H9 (cell line): ENCODE measurements at regions not wholly inside any gene's neighbourhood (a gene's known extent, or its start where the extent isn't known, plus 50 kb on each side); places are given as distances from the start of the nearest gene placed in this dataset.

Experiments
- DNase-seq: peaks from one replicate; pipeline ENCODE4 v3.0.0-alpha.2; 2017
- H2AFZ ChIP-seq: one replicate; pipeline ENCODE4 v1.6.1; 2013; ENCODE audit warnings: mild to moderate bottlenecking, low read length, control low read depth, moderate library complexity
- H2AK5ac ChIP-seq: 2 replicates; pipeline ENCODE4 v1.6.1; 2013; ENCODE audit warnings: low read length, control low read depth, mixed read lengths; ENCODE audit not compliant: insufficient read length
- H2BK120ac ChIP-seq: one replicate; pipeline ENCODE4 v1.6.1; 2013; ENCODE audit warnings: low read depth, mild to moderate bottlenecking, low read length, control low read depth, inconsistent platforms; ENCODE audit not compliant: poor library complexity, severe bottlenecking
- H2BK12ac ChIP-seq: 2 replicates; pipeline ENCODE4 v1.6.1; 2013; ENCODE audit warnings: low read length, control low read depth, mixed read lengths, low read depth; ENCODE audit not compliant: insufficient read length
- H2BK15ac ChIP-seq: 2 replicates; pipeline ENCODE4 v1.6.1; 2013; ENCODE audit warnings: low read depth, low read length, control low read depth
- H2BK20ac ChIP-seq: one replicate; pipeline ENCODE4 v1.6.1; 2013; ENCODE audit warnings: low read depth, mild to moderate bottlenecking, low read length, control low read depth, inconsistent platforms; ENCODE audit not compliant: poor library complexity, severe bottlenecking
- H2BK5ac ChIP-seq: 2 replicates; pipeline ENCODE4 v1.6.1; 2013; ENCODE audit warnings: low read length, control low read depth, mixed read lengths; ENCODE audit not compliant: insufficient read length
- H3K14ac ChIP-seq: 2 replicates; pipeline ENCODE4 v1.6.1; 2013; ENCODE audit warnings: low read length, control low read depth; ENCODE audit not compliant: insufficient read depth
- H3K18ac ChIP-seq: 2 replicates; pipeline ENCODE4 v1.6.1; 2013; ENCODE audit warnings: low read depth, mild to moderate bottlenecking, mixed read lengths, low read length, control low read depth; ENCODE audit not compliant: insufficient read length
- H3K23ac ChIP-seq: 2 replicates; pipeline ENCODE4 v1.6.1; 2013; ENCODE audit warnings: low read length, control low read depth, mixed read lengths, low read depth; ENCODE audit not compliant: insufficient read length
- H3K23me2 ChIP-seq: 2 replicates; pipeline ENCODE4 v1.6.1; 2013; ENCODE audit warnings: low read depth, mild to moderate bottlenecking, mixed read lengths, low read length, control low read depth; ENCODE audit not compliant: insufficient read length, poor library complexity, severe bottlenecking
- H3K27ac ChIP-seq: 2 replicates; pipeline ENCODE4 v1.5.1; 2013; ENCODE audit warnings: low read length, control low read depth, mixed read lengths, low read depth; ENCODE audit not compliant: insufficient read length
- H3K27me3 ChIP-seq: 2 replicates; pipeline ENCODE4 v1.6.1; 2013; ENCODE audit warnings: low read length, control low read depth, inconsistent platforms; ENCODE audit not compliant: insufficient read depth
- H3K4ac ChIP-seq: 2 replicates; pipeline ENCODE4 v1.6.1; 2013; ENCODE audit warnings: low read depth, mild to moderate bottlenecking, control low read depth, inconsistent platforms, low read length, moderate library complexity
- H3K4me1 ChIP-seq: 2 replicates; pipeline ENCODE4 v1.6.1; 2013; ENCODE audit warnings: low read length, control low read depth, inconsistent platforms; ENCODE audit not compliant: insufficient read depth
- H3K4me2 ChIP-seq: 2 replicates; pipeline ENCODE4 v1.6.1; 2013; ENCODE audit warnings: low read length, control low read depth, mixed read lengths; ENCODE audit not compliant: insufficient read length, insufficient read depth
- H3K56ac ChIP-seq: 2 replicates; pipeline ENCODE4 v1.6.1; 2013; ENCODE audit warnings: low read depth, mild to moderate bottlenecking, mixed read lengths, low read length, control low read depth; ENCODE audit not compliant: insufficient read length
- H3K79me1 ChIP-seq: 2 replicates; pipeline ENCODE4 v1.6.1; 2013; ENCODE audit warnings: low read depth, mild to moderate bottlenecking, moderate library complexity, low read length, control low read depth, inconsistent platforms; ENCODE audit not compliant: insufficient read depth, poor library complexity, severe bottlenecking
- H3K79me2 ChIP-seq: 2 replicates; pipeline ENCODE4 v1.6.1; 2013; ENCODE audit warnings: low read length, control low read depth, inconsistent platforms; ENCODE audit not compliant: insufficient read depth
- H3K9ac ChIP-seq: 2 replicates; pipeline ENCODE4 v1.6.1; 2013; ENCODE audit warnings: low read length, control low read depth, mixed read lengths; ENCODE audit not compliant: insufficient read length; ENCODE audit errors: extremely low read depth
- H3K9me3 ChIP-seq: one replicate; pipeline ENCODE4 v1.6.1; 2013; ENCODE audit warnings: low read depth, low read length, inconsistent platforms; ENCODE audit not compliant: control insufficient read depth
- H3T11ph ChIP-seq: one replicate; pipeline ENCODE4 v1.6.1; 2013; ENCODE audit warnings: mild to moderate bottlenecking, low read length, control low read depth, inconsistent platforms
- H4K20me1 ChIP-seq: one replicate; pipeline ENCODE4 v1.6.1; 2013; ENCODE audit not compliant: control insufficient read depth, insufficient read length, insufficient read depth
- H4K5ac ChIP-seq: 2 replicates; pipeline ENCODE4 v1.6.1; 2013; ENCODE audit warnings: low read depth, mild to moderate bottlenecking, mixed read lengths, low read length, control low read depth; ENCODE audit not compliant: insufficient read length
- H4K8ac ChIP-seq: replicated peaks from 2 replicates; pipeline ENCODE4 v1.6.1; 2013; ENCODE audit warnings: low read length, control low read depth, mixed read lengths, low read depth; ENCODE audit not compliant: insufficient read length
- H4K91ac ChIP-seq: 2 replicates; pipeline ENCODE4 v1.6.1; 2013; ENCODE audit warnings: low read depth, mild to moderate bottlenecking, moderate library complexity, mixed read lengths, low read length, control low read depth; ENCODE audit not compliant: insufficient read length
- H3K27ac Mint-ChIP-seq, 3 experiments: 2 replicates in 2 of 3; 3 replicates in 1 of 3; pipeline ENCODE4 v1.8.0; 2020 to 2021; ENCODE audit warnings: mixed read lengths in 3 of 3, mild to moderate bottlenecking in 1 of 3, moderate library complexity in 1 of 3
- H3K27me3 Mint-ChIP-seq: 2 replicates; pipeline ENCODE4 v1.8.0; 2021; ENCODE audit warnings: low read depth, mild to moderate bottlenecking, moderate library complexity, mixed read lengths
- H3K36me3 Mint-ChIP-seq, 3 experiments: 2 replicates in 2 of 3; 3 replicates in 1 of 3; pipeline ENCODE4 v1.8.0; 2020 to 2021; ENCODE audit warnings: low read depth in 3 of 3, mixed read lengths in 3 of 3; ENCODE audit not compliant: insufficient read depth in 1 of 3
- H3K4me1 Mint-ChIP-seq, 2 experiments: 2 replicates each; pipeline ENCODE4 v1.8.0; 2020; ENCODE audit warnings: mixed read lengths in 2 of 2
- H3K4me3 Mint-ChIP-seq, 2 experiments: 2 replicates in 1 of 2; 3 replicates in 1 of 2; pipeline ENCODE4 v1.8.0; 2020 to 2021; ENCODE audit warnings: mild to moderate bottlenecking in 2 of 2, mixed read lengths in 2 of 2, moderate library complexity in 1 of 2
- H3K9me3 Mint-ChIP-seq, 2 experiments: 2 replicates in 1 of 2; 3 replicates in 1 of 2; pipeline ENCODE4 v1.8.0; 2020; ENCODE audit warnings: mild to moderate bottlenecking in 2 of 2, mixed read lengths in 2 of 2, moderate library complexity in 1 of 2
- CTCF ChIP-seq: fragments of 200-600 bp; sonication (generic); conservative IDR thresholded peaks from 3 replicates; pipeline ENCODE4 v1.8.0; 2021; ENCODE audit warnings: antibody characterized with exemption, mild to moderate bottlenecking
- WGBS: extraction: QIAGEN DNeasy Blood & Tissue Kit; methylation state at CpG from one replicate; pipeline ENCODE4 v1.1.7; 2013; ENCODE audit warnings: missing lambda C conversion rate, low lambda C conversion rate, mixed read lengths; ENCODE audit not compliant: insufficient read length; ENCODE audit errors: extremely low coverage; 5-methylcytosine and 5-hydroxymethylcytosine counted together

- TF ChIP-seq CTCF, result no peak
- H4K20me1 ChIP-seq, result no peaks in the 10 kb centered on the region
- no peak overlapping the region for H3K14ac ChIP-seq
- no peaks in the 10 kb centered on the region for H3K79me2 ChIP-seq
- DNase-seq, result no peak
- no peak overlapping the region for H3T11ph ChIP-seq
- no peak overlapping the region for H4K91ac ChIP-seq
- H3K56ac ChIP-seq, result no peak overlapping the region
- peaks cover 3% of the 10 kb centered on the region; the same call in 1 of the 2 replicates for H3K4me1 ChIP-seq
- Mint-ChIP-seq H3K4me3 (no peak overlapping the region), H3K27me3 (no peaks in the 10 kb centered on the region), H3K4me1 (peaks cover 9 to 13% of the 10 kb centered on the region in 2 experiments), H3K36me3 (no peaks in the 10 kb centered on the region), H3K9me3 (no peaks in the 10 kb centered on the region), H3K27ac (no peak overlapping the region)
- no peak overlapping the region for H3K18ac ChIP-seq
- no peak overlapping the region for H3K4me2 ChIP-seq
- H2AK5ac ChIP-seq, result no peak overlapping the region
- H2BK20ac ChIP-seq, result no peak overlapping the region
- no peaks in the 10 kb centered on the region for H3K27me3 ChIP-seq
- no peak overlapping the region for H3K27ac ChIP-seq
- no peak overlapping the region for H3K9ac ChIP-seq
- no peak overlapping the region for H4K5ac ChIP-seq
- no peak overlapping the region for H2BK5ac ChIP-seq
- no peaks in the 10 kb centered on the region for H3K79me1 ChIP-seq
- no peak overlapping the region for H4K8ac ChIP-seq
- no peaks in the 10 kb centered on the region for H3K23me2 ChIP-seq
- H3K9me3 ChIP-seq, result no peaks in the 10 kb centered on the region
- no peak overlapping the region for H2BK12ac ChIP-seq
- WGBS, result no CpG with 5 or more reads among the region's 3 CpGs
- H3K23ac ChIP-seq, result no peak overlapping the region
- no peak overlapping the region for H2AFZ ChIP-seq
- no peak overlapping the region for H2BK15ac ChIP-seq
- H3K4ac ChIP-seq, result no peak overlapping the region
- H2BK120ac ChIP-seq, result no peak overlapping the region
Measured at GRCh38 chr20:39825950-39826349, 863.1 kb downstream of the MAFB start.
